K562 (cell line): ENCODE measurements at regions not wholly inside any gene's neighbourhood (a gene's known extent, or its start where the extent isn't known, plus 50 kb on each side); places are given as distances from the start of the nearest gene placed in this dataset.

Source experiments
- ATAC-seq: fragments of 200-7000 bp; cut with Tn5 transposase; 3 replicates; pipeline ENCODE4 v1.9.1; 2020; ENCODE audit warnings: moderate library complexity
- BruUV-seq: library from RNA; stranded (reverse); fragments of 400-500 nt; replicated peaks from 2 replicates; lab custom pipeline; 2021; lab: Mats Ljungman, UMichigan
- CTCF ChIA-PET: fragments of 300-600 bp; formaldehyde crosslinking; extraction: SDS; loops from one replicate; lab custom pipeline; 2021; ENCODE audit warnings: low intra/inter-chr PET ratio; lab: Yijun Ruan, JAX
- POLR2A ChIA-PET: fragments of 300-600, 350-650 bp; sonication (Branson Sonifier 250); formaldehyde crosslinking; extraction: SDS; loops from one replicate; lab custom pipeline; 2021; ENCODE audit warnings: antibody characterized with exemption, inconsistent platforms; lab: Yijun Ruan, JAX
- DNase-seq, 4 experiments: peaks; one replicate each; pipeline versions ENCODE4 v3.0.0 to v3.0.0-alpha.2; 2011 to 2018; ENCODE audit warnings: low spot score in 3 of 4, mixed read lengths in 3 of 4; ENCODE audit errors: extremely low read depth in 1 of 4
- FAIRE-seq: peaks from 2 replicates; lab custom pipeline; 2011; peaks lifted over from hg19 to GRCh38; lab: Jason Lieb, UNC
- H2AFZ ChIP-seq: 2 replicates; pipeline ENCODE4 v1.6.0; 2011; ENCODE audit warnings: low read depth, low read length, control low read depth, inconsistent platforms
- H3K27ac ChIP-seq: fragments of 200-600 bp; 3 replicates; pipeline ENCODE4 v1.8.0; 2011; ENCODE audit warnings: low read depth, mild to moderate bottlenecking, control low read depth, inconsistent platforms, low read length, moderate library complexity, mixed read lengths; ENCODE audit errors: extremely low read depth
- H3K27me3 ChIP-seq, 2 experiments: fragments of 300-600 bp in 1 of 2; 2 replicates in 1 of 2; 3 replicates in 1 of 2; pipeline versions ENCODE4 v1.6.0 to v1.8.0; 2011; ENCODE audit warnings: inconsistent platforms in 2 of 2, low read length in 2 of 2, mild to moderate bottlenecking in 1 of 2, mixed read lengths in 1 of 2, moderate library complexity in 1 of 2; ENCODE audit not compliant: control insufficient read depth in 2 of 2, insufficient read depth in 2 of 2
- H3K36me3 ChIP-seq: fragments of 300-600 bp; 3 replicates; pipeline ENCODE4 v1.8.0; 2011; ENCODE audit warnings: mild to moderate bottlenecking, low read length, inconsistent platforms; ENCODE audit not compliant: control insufficient read depth, insufficient read depth
- H3K4me1 ChIP-seq, 2 experiments: fragments of 200-600 bp in 1 of 2; replicated peaks in 1 of 2; 2 replicates in 1 of 2; 3 replicates in 1 of 2; pipeline versions ENCODE4 v1.5.1 to v1.8.0; 2011; ENCODE audit warnings: inconsistent platforms in 2 of 2, low read length in 2 of 2, mild to moderate bottlenecking in 1 of 2, mixed read lengths in 1 of 2, moderate library complexity in 1 of 2; ENCODE audit not compliant: control insufficient read depth in 2 of 2, insufficient read depth in 2 of 2
- H3K4me2 ChIP-seq: 2 replicates; pipeline ENCODE4 v1.6.1; 2011; ENCODE audit warnings: low read length, control low read depth, inconsistent platforms, mixed read lengths; ENCODE audit not compliant: insufficient read depth
- H3K4me3 ChIP-seq: fragments of 200-600 bp; sonication (generic), shearing (Covaris generic); 2 replicates; pipeline ENCODE4 v1.5.1; 2016; ENCODE audit warnings: control low read depth, inconsistent platforms
- H3K79me2 ChIP-seq: fragments of 200-600 bp; 3 replicates; pipeline ENCODE4 v1.8.0; 2011; ENCODE audit warnings: low read length, inconsistent platforms; ENCODE audit not compliant: control insufficient read depth, insufficient read depth
- H3K9ac ChIP-seq, 2 experiments: 2 replicates each; pipeline versions ENCODE4 v1.6.0 to v1.6.1; 2011; ENCODE audit warnings: low read depth in 2 of 2, low read length in 2 of 2, control low read depth in 1 of 2, inconsistent platforms in 1 of 2, mild to moderate bottlenecking in 1 of 2, mixed read lengths in 1 of 2; ENCODE audit not compliant: insufficient read depth in 1 of 2
- H3K9me1 ChIP-seq: one replicate; pipeline ENCODE4 v1.6.0; 2011; ENCODE audit warnings: inconsistent platforms, mild to moderate bottlenecking, low read length, moderate library complexity; ENCODE audit not compliant: control insufficient read depth, insufficient read depth
- H3K9me3 ChIP-seq: replicated peaks from 2 replicates; pipeline ENCODE4 v1.5.1; 2011; ENCODE audit warnings: low read depth, low read length, inconsistent platforms; ENCODE audit not compliant: control insufficient read depth, insufficient read depth
- H4K20me1 ChIP-seq: replicated peaks from 2 replicates; pipeline ENCODE4 v1.6.1; 2011; ENCODE audit warnings: low read length, inconsistent platforms, mixed read lengths; ENCODE audit not compliant: control insufficient read depth, insufficient read depth
- ASH1L ChIP-seq: fragments of 450-650 bp; IDR thresholded peaks from 2 replicates; pipeline ENCODE4 v1.6.1; 2018; ENCODE audit warnings: borderline replicate concordance, mild to moderate bottlenecking, low read depth; ENCODE audit not compliant: partially characterized antibody
- KDM2B ChIP-seq: fragments of 250-450 bp; sonication (Bioruptor Pico); IDR thresholded peaks from 2 replicates; pipeline ENCODE4 v1.8.0; 2021; ENCODE audit warnings: mild to moderate bottlenecking, moderate library complexity
- NUFIP1 ChIP-seq: fragments of 450-650 bp; IDR thresholded peaks from 2 replicates; pipeline ENCODE4 v1.6.1; 2018; ENCODE audit not compliant: partially characterized antibody
- RAD51 ChIP-seq: fragments of 450-650 bp; IDR thresholded peaks from 2 replicates; pipeline ENCODE4 v1.7.1; 2016; ENCODE audit warnings: low read depth, mild to moderate bottlenecking, borderline replicate concordance
- SUPT5H ChIP-seq: fragments of 450-650 bp; IDR thresholded peaks from 2 replicates; pipeline ENCODE4 v1.6.1; 2016
- U2AF1 ChIP-seq: fragments of 200-400 bp; formaldehyde crosslinking; optimal IDR thresholded peaks from 2 replicates; pipeline ENCODE3; 2017; ENCODE audit warnings: mild to moderate bottlenecking, low read depth, low read length, moderate library complexity
- WGBS: fragments of 100-300 bp; shearing (Covaris generic); methylation state at CpG from one replicate; pipeline ENCODE4 v1.1.6; 2016; ENCODE audit warnings: low coverage, mixed read lengths; ENCODE audit not compliant: insufficient coverage; ENCODE audit errors: missing lambda C conversion rate; 5-methylcytosine and 5-hydroxymethylcytosine counted together
- in situ Hi-C: fragments of 300-500 bp; cut with MboI; formaldehyde crosslinking; loops from 4 replicates; pipeline ENCODE4 v1.15.0; 2018; ENCODE audit warnings: inconsistent platforms, mixed read lengths
- intact Hi-C: fragments of 100-400 bp; cut with micrococcal nuclease; formaldehyde crosslinking; loops from 2 replicates; pipeline ENCODE4 v1.14.2; 2022
- TF ChIP-seq, protein P1 (sequence below): sonication (generic); formaldehyde crosslinking; IDR thresholded peaks from 2 replicates; pipeline ENCODE4 v1.8.0; 2022; ENCODE audit warnings: mild to moderate bottlenecking, missing genetic modification reagents, borderline replicate concordance
- TF ChIP-seq, protein P2 (sequence below): fragments of 150-350 bp; conservative IDR thresholded peaks from 2 replicates; pipeline ENCODE4 v1.6.1; 2014; ENCODE audit warnings: low read length
- TF ChIP-seq, protein P3 (sequence below): fragments of 250-450 bp; sonication (Bioruptor Pico); IDR thresholded peaks from 2 replicates; pipeline ENCODE4 v1.8.0; 2021; ENCODE audit warnings: mild to moderate bottlenecking, moderate library complexity

DNA sequence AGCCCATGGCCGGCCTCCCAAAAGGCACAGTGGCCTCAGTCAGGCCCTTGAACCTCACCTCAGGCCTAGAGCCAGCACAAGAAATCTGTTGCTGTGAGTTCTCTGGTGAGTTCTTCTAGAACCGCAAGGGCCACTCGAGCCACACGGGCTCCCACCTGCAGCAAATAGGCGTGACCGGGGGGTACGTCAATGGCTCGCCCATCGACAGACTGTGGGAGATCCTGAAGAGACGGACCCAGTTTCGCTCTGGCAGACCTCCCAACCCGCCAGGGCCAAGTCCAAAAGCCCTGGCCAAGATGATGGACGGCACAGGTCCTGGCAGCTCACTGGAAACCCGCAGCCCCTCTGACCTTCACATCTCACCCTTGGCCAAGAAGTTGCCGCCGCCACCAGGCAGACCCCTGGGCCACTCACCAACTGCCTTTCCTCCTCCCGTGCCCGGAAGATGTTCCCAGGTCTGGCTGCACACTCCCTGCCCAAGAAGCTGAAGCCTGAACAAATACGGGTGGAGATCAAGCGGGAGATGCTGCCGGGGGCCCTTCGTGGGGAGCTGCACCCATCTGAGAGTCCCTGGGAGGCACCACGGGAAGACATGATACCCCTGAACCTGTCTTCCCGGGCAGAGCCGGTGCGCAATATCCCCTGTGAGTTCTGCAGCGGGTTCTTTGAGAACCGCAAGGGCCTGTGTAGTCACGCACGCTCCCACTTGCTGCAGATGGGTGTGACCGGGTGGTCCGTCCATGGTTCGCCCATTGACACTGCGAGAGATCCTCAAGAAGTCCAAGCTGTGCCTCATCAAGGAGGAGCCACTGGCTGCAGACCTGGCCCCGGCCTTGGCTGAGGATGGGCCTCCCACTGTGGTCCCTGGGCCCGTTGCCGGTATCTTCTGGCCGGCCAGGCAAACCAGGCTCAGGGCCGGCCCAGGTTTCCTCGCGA is 544.2 kb upstream of the CCDC179 start:
- H3K79me2 ChIP-seq = no peaks in the 10 kb centered on the region
- H3K9me1 ChIP-seq = no peaks in the 10 kb centered on the region
- DNase-seq (no peak), ATAC-seq (no peak), FAIRE-seq (no peak)
- no peak overlapping the region for H2AFZ ChIP-seq
- no peak overlapping the region for H3K4me2 ChIP-seq
- no peaks in the 10 kb centered on the region for H4K20me1 ChIP-seq
- no peak for TF ChIP-seq SUPT5H
- no peak for TF ChIP-seq ASH1L
- TF ChIP-seq U2AF1 = no peak
- TF ChIP-seq, protein P1, sequence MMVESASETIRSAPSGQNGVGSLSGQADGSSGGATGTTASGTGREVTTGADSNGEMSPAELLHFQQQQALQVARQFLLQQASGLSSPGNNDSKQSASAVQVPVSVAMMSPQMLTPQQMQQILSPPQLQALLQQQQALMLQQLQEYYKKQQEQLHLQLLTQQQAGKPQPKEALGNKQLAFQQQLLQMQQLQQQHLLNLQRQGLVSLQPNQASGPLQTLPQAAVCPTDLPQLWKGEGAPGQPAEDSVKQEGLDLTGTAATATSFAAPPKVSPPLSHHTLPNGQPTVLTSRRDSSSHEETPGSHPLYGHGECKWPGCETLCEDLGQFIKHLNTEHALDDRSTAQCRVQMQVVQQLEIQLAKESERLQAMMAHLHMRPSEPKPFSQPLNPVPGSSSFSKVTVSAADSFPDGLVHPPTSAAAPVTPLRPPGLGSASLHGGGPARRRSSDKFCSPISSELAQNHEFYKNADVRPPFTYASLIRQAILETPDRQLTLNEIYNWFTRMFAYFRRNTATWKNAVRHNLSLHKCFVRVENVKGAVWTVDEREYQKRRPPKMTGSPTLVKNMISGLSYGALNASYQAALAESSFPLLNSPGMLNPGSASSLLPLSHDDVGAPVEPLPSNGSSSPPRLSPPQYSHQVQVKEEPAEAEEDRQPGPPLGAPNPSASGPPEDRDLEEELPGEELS (CRISPR knock-in tag) = no peak
- TF ChIP-seq, protein P2, sequence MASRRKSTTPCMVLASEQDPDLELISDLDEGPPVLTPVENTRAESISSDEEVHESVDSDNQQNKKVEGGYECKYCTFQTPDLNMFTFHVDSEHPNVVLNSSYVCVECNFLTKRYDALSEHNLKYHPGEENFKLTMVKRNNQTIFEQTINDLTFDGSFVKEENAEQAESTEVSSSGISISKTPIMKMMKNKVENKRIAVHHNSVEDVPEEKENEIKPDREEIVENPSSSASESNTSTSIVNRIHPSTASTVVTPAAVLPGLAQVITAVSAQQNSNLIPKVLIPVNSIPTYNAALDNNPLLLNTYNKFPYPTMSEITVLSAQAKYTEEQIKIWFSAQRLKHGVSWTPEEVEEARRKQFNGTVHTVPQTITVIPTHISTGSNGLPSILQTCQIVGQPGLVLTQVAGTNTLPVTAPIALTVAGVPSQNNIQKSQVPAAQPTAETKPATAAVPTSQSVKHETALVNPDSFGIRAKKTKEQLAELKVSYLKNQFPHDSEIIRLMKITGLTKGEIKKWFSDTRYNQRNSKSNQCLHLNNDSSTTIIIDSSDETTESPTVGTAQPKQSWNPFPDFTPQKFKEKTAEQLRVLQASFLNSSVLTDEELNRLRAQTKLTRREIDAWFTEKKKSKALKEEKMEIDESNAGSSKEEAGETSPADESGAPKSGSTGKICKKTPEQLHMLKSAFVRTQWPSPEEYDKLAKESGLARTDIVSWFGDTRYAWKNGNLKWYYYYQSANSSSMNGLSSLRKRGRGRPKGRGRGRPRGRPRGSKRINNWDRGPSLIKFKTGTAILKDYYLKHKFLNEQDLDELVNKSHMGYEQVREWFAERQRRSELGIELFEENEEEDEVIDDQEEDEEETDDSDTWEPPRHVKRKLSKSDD = no peak
- no peak for TF ChIP-seq RAD51
- TF ChIP-seq, protein P3, sequence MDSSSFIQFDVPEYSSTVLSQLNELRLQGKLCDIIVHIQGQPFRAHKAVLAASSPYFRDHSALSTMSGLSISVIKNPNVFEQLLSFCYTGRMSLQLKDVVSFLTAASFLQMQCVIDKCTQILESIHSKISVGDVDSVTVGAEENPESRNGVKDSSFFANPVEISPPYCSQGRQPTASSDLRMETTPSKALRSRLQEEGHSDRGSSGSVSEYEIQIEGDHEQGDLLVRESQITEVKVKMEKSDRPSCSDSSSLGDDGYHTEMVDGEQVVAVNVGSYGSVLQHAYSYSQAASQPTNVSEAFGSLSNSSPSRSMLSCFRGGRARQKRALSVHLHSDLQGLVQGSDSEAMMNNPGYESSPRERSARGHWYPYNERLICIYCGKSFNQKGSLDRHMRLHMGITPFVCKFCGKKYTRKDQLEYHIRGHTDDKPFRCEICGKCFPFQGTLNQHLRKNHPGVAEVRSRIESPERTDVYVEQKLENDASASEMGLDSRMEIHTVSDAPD (CRISPR knock-in tag) = no peak
- no peak for TF ChIP-seq KDM2B (CRISPR knock-in tag)
- TF ChIP-seq NUFIP1 = no peak
- POLR2A ChIA-PET = no interaction called here
- intact Hi-C loops (no loop called here), in situ Hi-C loops (no loop called here)
- H3K27ac ChIP-seq = no peak overlapping the region
- CTCF ChIA-PET = no interaction called here
- H3K27me3 ChIP-seq = no peaks in the 10 kb centered on the region
- H3K9ac ChIP-seq = no peak overlapping the region
- no peaks in the 10 kb centered on the region for H3K36me3 ChIP-seq
- no peaks in the 10 kb centered on the region for H3K9me3 ChIP-seq
- H3K4me3 ChIP-seq = no peak overlapping the region
- BruUV-seq = no TSS peak
- WGBS = 4% methylated on average over 31 of the region's 41 CpGs
- no peaks in the 10 kb centered on the region for H3K4me1 ChIP-seq
